ENCODE measurements at regions not wholly inside any gene's neighbourhood (a gene's known extent, or its start where the extent isn't known, plus 50 kb on each side); places are given as distances from the start of the nearest gene placed in this dataset.

- TF ChIP-seq, protein P1, sequence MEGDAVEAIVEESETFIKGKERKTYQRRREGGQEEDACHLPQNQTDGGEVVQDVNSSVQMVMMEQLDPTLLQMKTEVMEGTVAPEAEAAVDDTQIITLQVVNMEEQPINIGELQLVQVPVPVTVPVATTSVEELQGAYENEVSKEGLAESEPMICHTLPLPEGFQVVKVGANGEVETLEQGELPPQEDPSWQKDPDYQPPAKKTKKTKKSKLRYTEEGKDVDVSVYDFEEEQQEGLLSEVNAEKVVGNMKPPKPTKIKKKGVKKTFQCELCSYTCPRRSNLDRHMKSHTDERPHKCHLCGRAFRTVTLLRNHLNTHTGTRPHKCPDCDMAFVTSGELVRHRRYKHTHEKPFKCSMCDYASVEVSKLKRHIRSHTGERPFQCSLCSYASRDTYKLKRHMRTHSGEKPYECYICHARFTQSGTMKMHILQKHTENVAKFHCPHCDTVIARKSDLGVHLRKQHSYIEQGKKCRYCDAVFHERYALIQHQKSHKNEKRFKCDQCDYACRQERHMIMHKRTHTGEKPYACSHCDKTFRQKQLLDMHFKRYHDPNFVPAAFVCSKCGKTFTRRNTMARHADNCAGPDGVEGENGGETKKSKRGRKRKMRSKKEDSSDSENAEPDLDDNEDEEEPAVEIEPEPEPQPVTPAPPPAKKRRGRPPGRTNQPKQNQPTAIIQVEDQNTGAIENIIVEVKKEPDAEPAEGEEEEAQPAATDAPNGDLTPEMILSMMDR (IDR thresholded peaks at IDR 0.05): no peak
- TF ChIP-seq POLR2A (IDR thresholded peaks at IDR 0.05) (no peak), EP300 (IDR thresholded peaks at IDR 0.05) (no peak)
These were observed 133.2 kb downstream of the ACKR3 start for GRCh38 chr2:236702657-236703372.

All from ovary (tissue), 3 donors.